ENCODE measurements at regions not wholly inside any gene's neighbourhood (a gene's known extent, or its start where the extent isn't known, plus 50 kb on each side); places are given as distances from the start of the nearest gene placed in this dataset.

DNA sequence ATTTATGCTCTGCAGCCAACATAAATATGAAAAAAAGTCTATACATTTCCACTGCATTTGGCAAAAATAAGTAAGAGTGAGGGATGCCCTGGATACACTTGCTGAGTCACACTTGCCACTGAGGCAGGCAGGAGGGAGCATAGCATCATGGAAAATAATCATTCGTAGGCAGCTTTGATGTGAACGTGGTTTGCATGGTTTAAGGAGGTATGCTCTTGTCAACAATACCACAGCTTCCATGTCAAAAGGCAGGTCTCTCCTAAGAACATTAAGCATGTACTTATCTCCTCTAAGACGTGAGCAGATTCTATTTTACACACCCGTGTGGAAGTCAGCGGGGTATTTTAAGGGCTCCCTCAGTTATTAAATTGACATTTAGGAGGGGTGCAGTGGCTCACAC is 89.2 kb upstream of the WDR11 start (continued):
- no peak for TF ChIP-seq SIN3B (IDR thresholded peaks at IDR 0.05; ENCODE audit: low read depth)
- TF ChIP-seq HNRNPLL (IDR thresholded peaks at IDR 0.05; ENCODE audit: low read depth, low read length, poor library complexity, severe bottlenecking): no peak
- TF ChIP-seq IFI16 (CRISPR knock-in tag; IDR thresholded peaks at IDR 0.05): no peak

GRCh38 chr10:120765226-120765803 is 85.8 kb upstream of the WDR11 start:
- Histone ChIP-seq H4K20me1 (replicated peaks; ENCODE audit: control insufficient read depth, insufficient read depth, low read length) (no peaks in the 10 kb centered on the region), H3K9me1 (ENCODE audit: control insufficient read depth, insufficient read depth, low read length) (no peaks in the 10 kb centered on the region), H3K9me3 (replicated peaks; ENCODE audit: control insufficient read depth, insufficient read depth, low read depth, low read length) (no peaks in the 10 kb centered on the region), H3K9ac (ENCODE audit: insufficient read depth in 1 of 2, low read depth in 2 of 2, low read length in 2 of 2) (no peak overlapping the region), H3K27ac (ENCODE audit: extremely low read depth, low read depth, low read length) (no peak overlapping the region), H3K36me3 (ENCODE audit: control insufficient read depth, insufficient read depth, low read length) (no peaks in the 10 kb centered on the region), H3K4me2 (ENCODE audit: insufficient read depth, low read length) (no peak overlapping the region), H3K4me3 (no peak overlapping the region), H3K79me2 (ENCODE audit: control insufficient read depth, insufficient read depth, low read length) (no peaks in the 10 kb centered on the region), H3K4me1 (replicated peaks in 1 of 2; ENCODE audit: control insufficient read depth in 2 of 2, insufficient read depth in 2 of 2, low read length in 2 of 2) (no peaks in the 10 kb centered on the region), H2AFZ (ENCODE audit: low read depth, low read length) (no peak overlapping the region), H3K27me3 (ENCODE audit: control insufficient read depth in 2 of 2, insufficient read depth in 2 of 2, low read length in 2 of 2) (no peaks in the 10 kb centered on the region)
- CTCF ChIA-PET (ENCODE audit: low intra/inter-chr PET ratio): no interaction called here
- POLR2A ChIA-PET: interaction anchor here (0.6 to 1.5 kb wide), 2 partner anchors 17 to 70 kb away, joined by 3 read pairs; no protein-coding TSS in a partner anchor
- BruUV-seq (replicated peaks): no TSS peak
- FAIRE-seq (no peak), ATAC-seq (no peak), DNase-seq (ENCODE audit: extremely low read depth in 1 of 4, low spot score in 3 of 4) (no peak)
- TF ChIP-seq CBX1 (IDR thresholded peaks at IDR 0.05; ENCODE audit: low read depth) (no peak), GABPA (tag; conservative IDR thresholded peaks at IDR 0.05; ENCODE audit: low read depth) (no peak), ZNF668 (CRISPR knock-in tag; IDR thresholded peaks at IDR 0.05) (no peak), CBFA2T3 (IDR thresholded peaks at IDR 0.05) (no peak), ZNF551 (CRISPR knock-in tag; IDR thresholded peaks at IDR 0.05) (no peak), KLF1 (tag; IDR thresholded peaks at IDR 0.05) (no peak), ZNF780A (CRISPR knock-in tag; IDR thresholded peaks at IDR 0.05) (no peak), ZNF23 (CRISPR knock-in tag; IDR thresholded peaks at IDR 0.05) (no peak), ZNF165 (CRISPR knock-in tag; IDR thresholded peaks at IDR 0.05; ENCODE audit: borderline replicate concordance) (no peak), PHB (CRISPR knock-in tag; IDR thresholded peaks at IDR 0.05) (no peak), RAD21 (CRISPR knock-in tag; conservative IDR thresholded peaks at IDR 0.05 in 1 of 2, IDR thresholded peaks at IDR 0.05 in 1 of 2) (no peak), ZNF707 (CRISPR knock-in tag; conservative IDR thresholded peaks at IDR 0.05) (no peak), POLR3A (IDR thresholded peaks at IDR 0.05; ENCODE audit: borderline replicate concordance, extremely low read depth, insufficient read depth, insufficient read length) (no peak), HSF4 (CRISPR knock-in tag; IDR thresholded peaks at IDR 0.05; ENCODE audit: borderline replicate concordance) (no peak)
- TF ChIP-seq, protein P1, sequence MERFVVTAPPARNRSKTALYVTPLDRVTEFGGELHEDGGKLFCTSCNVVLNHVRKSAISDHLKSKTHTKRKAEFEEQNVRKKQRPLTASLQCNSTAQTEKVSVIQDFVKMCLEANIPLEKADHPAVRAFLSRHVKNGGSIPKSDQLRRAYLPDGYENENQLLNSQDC (CRISPR knock-in tag; IDR thresholded peaks at IDR 0.05): no peak
- WGBS (ENCODE audit: insufficient coverage, low coverage, missing lambda C conversion rate): 0% methylated on average over 1 of the region's 1 CpG
- intact Hi-C loops (cut with micrococcal nuclease): no loop called here
- in situ Hi-C loops (cut with MboI): no loop called here
